ENCODE measurements at regions not wholly inside any gene's neighbourhood (a gene's known extent, or its start where the extent isn't known, plus 50 kb on each side); places are given as distances from the start of the nearest gene placed in this dataset.

- DNase-seq (ENCODE audit: low read depth in 2 of 3, low spot score in 2 of 3), result no peak
Observed at GRCh38 chr1:63710308-63710707, 63.5 kb upstream of the ROR1 start.

GRCh38 chr1:63710761-63711380 lies 62.9 kb upstream of the ROR1 start:
- DNase-seq (ENCODE audit: low read depth in 2 of 3, low spot score in 2 of 3), result no peak

- DNase-seq (ENCODE audit: low read depth in 2 of 3, low spot score in 2 of 3), result no peak
Observed at GRCh38 chr1:63713041-63713440, 60.8 kb upstream of the ROR1 start.

GRCh38 chr1:63713627-63714481 lies 60.0 kb upstream of the ROR1 start:
- DNase-seq (ENCODE audit: low read depth in 2 of 3, low spot score in 2 of 3), result peak in 1 of 3 donors; percentile 19

DNA sequence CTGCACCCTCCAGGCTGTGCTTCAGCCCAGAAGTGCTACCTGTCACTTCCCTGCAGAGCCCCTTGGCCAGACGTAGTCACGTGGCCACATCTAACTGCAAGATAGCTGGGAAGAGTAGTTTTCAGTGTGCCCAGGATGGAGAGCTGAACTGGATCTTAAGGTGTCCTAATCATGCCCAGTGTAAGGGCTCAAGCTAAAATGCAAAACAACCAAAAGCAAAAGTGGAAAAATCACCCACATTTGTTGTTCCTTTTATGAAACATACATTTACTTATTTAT lies 59.4 kb upstream of the ROR1 start:
- DNase-seq (ENCODE audit: low read depth in 2 of 3, low spot score in 2 of 3), result no peak

DNA sequence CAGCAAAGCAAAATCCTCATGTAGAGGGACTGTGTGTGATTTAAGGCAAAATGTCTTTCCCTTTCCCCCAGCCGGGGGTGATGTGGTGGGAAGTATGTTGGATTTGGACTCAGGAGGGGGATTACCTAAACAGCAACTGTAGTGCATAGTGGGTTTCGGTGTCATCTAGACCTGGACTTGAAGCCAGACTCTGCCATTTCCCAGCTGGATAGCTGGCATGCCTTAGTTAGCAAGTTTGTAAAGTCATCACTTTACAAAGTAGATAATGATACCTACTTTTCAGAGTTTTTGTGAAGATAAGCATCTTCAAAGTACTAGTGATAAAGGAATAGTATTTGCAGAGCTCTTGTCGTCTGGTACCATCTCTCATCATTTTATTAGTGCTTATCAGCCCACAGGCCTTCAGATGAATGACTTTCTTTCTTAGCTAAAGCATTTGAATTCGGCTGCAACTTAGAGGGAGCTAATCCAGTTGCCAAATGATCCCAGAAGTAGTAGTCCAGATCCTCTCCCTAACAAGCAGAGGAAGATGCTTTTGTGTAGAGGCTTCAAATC lies 56.2 kb upstream of the ROR1 start:
- no peak for DNase-seq (ENCODE audit: low read depth in 2 of 3, low spot score in 2 of 3)

DNA sequence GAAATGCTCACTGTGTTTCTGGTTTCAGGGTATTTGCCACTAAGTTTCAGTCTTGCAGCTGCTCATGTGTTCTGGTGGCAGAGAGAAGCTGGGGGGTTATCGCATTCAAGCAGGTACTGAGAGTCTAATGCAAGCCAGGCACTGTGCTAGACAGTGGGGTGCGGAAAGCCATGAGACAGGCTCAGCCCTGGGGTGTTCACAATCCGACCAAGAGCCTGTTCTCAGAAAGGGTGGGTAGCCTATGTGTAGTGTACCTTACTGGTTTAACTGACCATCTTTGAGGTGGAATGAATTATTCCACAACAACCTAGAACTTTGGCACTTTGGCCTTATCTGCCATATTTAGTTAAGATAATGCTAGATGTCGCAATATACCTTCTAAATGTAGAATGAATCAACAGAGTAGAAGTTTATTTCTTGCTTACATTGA lies 55.3 kb upstream of the ROR1 start:
- no peak for DNase-seq (ENCODE audit: low read depth in 2 of 3, low spot score in 2 of 3)

- no peak for DNase-seq (ENCODE audit: low read depth in 2 of 3, low spot score in 2 of 3)
Observed at GRCh38 chr1:63721531-63722189, 52.2 kb upstream of the ROR1 start.

GRCh38 chr1:63723602-63724001 lies 50.2 kb upstream of the ROR1 start:
- no peak for DNase-seq (ENCODE audit: low read depth in 2 of 3, low spot score in 2 of 3)

Measured in hematopoietic multipotent progenitor cell (in vitro differentiated cells).